PC-9 (cell line): ENCODE measurements at regions not wholly inside any gene's neighbourhood (a gene's known extent, or its start where the extent isn't known, plus 50 kb on each side); places are given as distances from the start of the nearest gene placed in this dataset.

Experiments
- BruUV-seq: library from RNA; stranded (reverse); fragments of 400-500 nt; replicated peaks from 2 replicates; lab custom pipeline; 2021; lab: Mats Ljungman, UMichigan
- CTCF ChIA-PET: fragments of 300-600 bp; sonication (Branson Sonifier 250); formaldehyde crosslinking; loops from one replicate; lab custom pipeline; 2022; ENCODE audit warnings: antibody characterized with exemption; lab: Charles Lee
- POLR2A ChIA-PET: fragments of 300-600 bp; sonication (Branson Sonifier 250); formaldehyde crosslinking; loops from one replicate; lab custom pipeline; 2022; ENCODE audit warnings: antibody characterized with exemption; ENCODE audit not compliant: unreplicated experiment; lab: Charles Lee
- DNase-seq, 2 experiments: peaks; one replicate each; pipeline versions ENCODE4 v3.0.0 to v3.0.0-alpha.2; 2015 to 2022; ENCODE audit warnings: mixed read lengths in 1 of 2
- H2AFZ ChIP-seq: fragments of 200-600 bp; sonication (generic); 2 replicates; pipeline ENCODE4 v1.8.1; 2017; ENCODE audit warnings: antibody characterized with exemption
- H3F3A ChIP-seq: fragments of 200-600 bp; sonication (generic); 2 replicates; pipeline ENCODE4 v1.8.1; 2017; ENCODE audit warnings: antibody characterized with exemption, mild to moderate bottlenecking, low read depth; ENCODE audit not compliant: insufficient read depth
- H3K27ac ChIP-seq: fragments of 200-600 bp; sonication (generic); 2 replicates; pipeline ENCODE4 v1.6.1; 2016; ENCODE audit warnings: mixed run types
- H3K27me3 ChIP-seq: fragments of 200-600 bp; sonication (generic); 2 replicates; pipeline ENCODE4 v1.6.1; 2016; ENCODE audit warnings: low read depth, mixed run types; ENCODE audit not compliant: insufficient read depth
- H3K36me3 ChIP-seq: fragments of 200-600 bp; sonication (generic); 2 replicates; pipeline ENCODE4 v1.6.1; 2016; ENCODE audit warnings: low read depth, mixed run types
- H3K4me1 ChIP-seq: fragments of 200-600 bp; sonication (generic); replicated peaks from 2 replicates; pipeline ENCODE4 v1.6.1; 2016; ENCODE audit warnings: mixed run types; ENCODE audit not compliant: insufficient read depth
- H3K4me2 ChIP-seq: fragments of 200-600 bp; sonication (generic); 2 replicates; pipeline ENCODE4 v1.6.1; 2017; ENCODE audit warnings: mixed run types
- H3K4me3 ChIP-seq: fragments of 200-600 bp; sonication (generic); 2 replicates; pipeline ENCODE4 v1.6.1; 2016; ENCODE audit warnings: mixed run types
- H3K79me2 ChIP-seq: fragments of 200-600 bp; sonication (generic); 2 replicates; pipeline ENCODE4 v1.6.1; 2017; ENCODE audit warnings: low read depth, mixed run types
- H3K9me2 ChIP-seq: fragments of 200-600 bp; sonication (generic); 2 replicates; pipeline ENCODE4 v1.8.1; 2017; ENCODE audit warnings: mild to moderate bottlenecking; ENCODE audit not compliant: insufficient read depth
- H3K9me3 ChIP-seq: fragments of 200-600 bp; sonication (generic); 2 replicates; pipeline ENCODE4 v1.8.1; 2016; ENCODE audit warnings: low read depth; ENCODE audit not compliant: insufficient read depth
- H4K20me1 ChIP-seq: fragments of 200-600 bp; sonication (generic); 2 replicates; pipeline ENCODE4 v1.8.1; 2017; ENCODE audit not compliant: insufficient read depth
- CTCF ChIP-seq: fragments of 200-600 bp; sonication (generic); conservative IDR thresholded peaks from 2 replicates; pipeline ENCODE4 v1.6.1; 2017; ENCODE audit warnings: mixed run types, antibody characterized with exemption, mild to moderate bottlenecking, moderate library complexity
- EZH2 ChIP-seq: fragments of 200-600 bp; sonication (generic); IDR thresholded peaks from 2 replicates; pipeline ENCODE4 v1.8.0; 2017; ENCODE audit warnings: antibody characterized with exemption, low read depth
- intact Hi-C: fragments of 100-400 bp; cut with micrococcal nuclease; formaldehyde crosslinking; loops from one replicate; pipeline ENCODE4 v1.10.0; 2022; ENCODE audit not compliant: unreplicated experiment

DNA sequence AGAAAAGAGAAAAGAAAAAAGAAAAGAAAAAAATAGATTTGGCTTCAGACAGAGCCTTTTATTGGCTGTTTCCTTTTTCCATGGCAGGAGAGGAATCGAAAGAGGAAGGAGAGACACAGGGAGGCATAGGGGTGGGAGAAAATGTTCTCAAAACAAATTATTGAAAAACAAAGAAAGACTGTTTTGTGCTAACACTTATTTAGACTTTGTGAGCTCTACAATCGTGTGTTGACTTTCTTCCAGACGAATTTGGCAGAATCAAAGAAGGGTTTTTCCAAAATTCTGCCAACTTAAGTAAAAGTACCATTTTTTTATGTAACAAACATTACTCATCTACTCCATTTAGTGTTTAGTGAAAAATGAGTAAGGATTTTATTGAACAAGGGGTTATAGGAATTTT is 982.2 kb downstream of the REEP3 start:
- H3F3A ChIP-seq = no peaks in the 10 kb centered on the region
- BruUV-seq = no TSS peak
- H3K36me3 ChIP-seq = no peaks in the 10 kb centered on the region
- no peaks in the 10 kb centered on the region for H3K4me1 ChIP-seq
- H3K79me2 ChIP-seq = no peaks in the 10 kb centered on the region
- POLR2A ChIA-PET = interaction anchor here (0.6 kb wide), 1 partner anchor 23 kb away, joined by 3 read pairs; no protein-coding TSS in a partner anchor
- H3K9me3 ChIP-seq = no peaks in the 10 kb centered on the region
- no peak overlapping the region for H3K4me3 ChIP-seq
- H4K20me1 ChIP-seq = no peaks in the 10 kb centered on the region
- H3K27me3 ChIP-seq = no peaks in the 10 kb centered on the region
- intact Hi-C loops = no loop called here
- TF ChIP-seq CTCF (no peak), EZH2 (no peak)
- H3K27ac ChIP-seq = no peak overlapping the region
- H3K9me2 ChIP-seq = no peaks in the 10 kb centered on the region
- no peak overlapping the region for H3K4me2 ChIP-seq
- CTCF ChIA-PET = no interaction called here
- no peak for DNase-seq
- H2AFZ ChIP-seq = no peak overlapping the region

- no peaks in the 10 kb centered on the region for H3K9me3 ChIP-seq
- H3K4me1 ChIP-seq = no peaks in the 10 kb centered on the region
- TF ChIP-seq CTCF = no peak
- no peak for TF ChIP-seq EZH2
- no peaks in the 10 kb centered on the region for H3K9me2 ChIP-seq
- DNase-seq = no peak
- intact Hi-C loops = no loop called here
- no peak overlapping the region for H3K27ac ChIP-seq
- no peaks in the 10 kb centered on the region for H3K27me3 ChIP-seq
- H3K4me3 ChIP-seq = no peak overlapping the region
- ChIA-PET CTCF (no interaction called here), POLR2A (no interaction called here)
- BruUV-seq = no TSS peak
- no peaks in the 10 kb centered on the region for H4K20me1 ChIP-seq
- H2AFZ ChIP-seq = no peak overlapping the region
- H3K79me2 ChIP-seq = no peaks in the 10 kb centered on the region
- H3K4me2 ChIP-seq = no peak overlapping the region
- no peaks in the 10 kb centered on the region for H3K36me3 ChIP-seq
- H3F3A ChIP-seq = no peaks in the 10 kb centered on the region
Measured at GRCh38 chr10:64505501-64505900, 984.3 kb downstream of the REEP3 start.

GRCh38 chr10:64506963-64507362 is 985.8 kb downstream of the REEP3 start:
- H3K4me1 ChIP-seq = no peaks in the 10 kb centered on the region
- intact Hi-C loops = no loop called here
- TF ChIP-seq CTCF = no peak
- TF ChIP-seq EZH2 = no peak
- no peak overlapping the region for H3K4me2 ChIP-seq
- no peaks in the 10 kb centered on the region for H3K36me3 ChIP-seq
- POLR2A ChIA-PET = interaction anchor here (0.6 kb wide), 1 partner anchor 173 kb away, joined by 7 read pairs; no protein-coding TSS in a partner anchor
- H3K9me3 ChIP-seq = no peaks in the 10 kb centered on the region
- H3K79me2 ChIP-seq = no peaks in the 10 kb centered on the region
- H4K20me1 ChIP-seq = no peaks in the 10 kb centered on the region
- no peaks in the 10 kb centered on the region for H3F3A ChIP-seq
- no peaks in the 10 kb centered on the region for H3K9me2 ChIP-seq
- H3K4me3 ChIP-seq = no peak overlapping the region
- H2AFZ ChIP-seq = no peak overlapping the region
- no TSS peak for BruUV-seq
- CTCF ChIA-PET = no interaction called here
- H3K27me3 ChIP-seq = no peaks in the 10 kb centered on the region
- no peak for DNase-seq
- H3K27ac ChIP-seq = no peak overlapping the region
